ENCODE measurements at regions not wholly inside any gene's neighbourhood (a gene's known extent, or its start where the extent isn't known, plus 50 kb on each side); places are given as distances from the start of the nearest gene placed in this dataset.

- Histone ChIP-seq H3K4me1 (no peaks in the 10 kb centered on the region), H3K9me3 (no peaks in the 10 kb centered on the region), H3K4me3 (no peak overlapping the region), H3K36me3 (no peaks in the 10 kb centered on the region), H3K27ac (no peak overlapping the region), H3K27me3 (no peaks in the 10 kb centered on the region)
- WGBS: 92% methylated on average over 2 of the region's 2 CpGs
- no peak for TF ChIP-seq EP300 (IDR thresholded peaks at IDR 0.05)
- TF ChIP-seq POLR2A (IDR thresholded peaks at IDR 0.05): no peak
- TF ChIP-seq, protein P1, sequence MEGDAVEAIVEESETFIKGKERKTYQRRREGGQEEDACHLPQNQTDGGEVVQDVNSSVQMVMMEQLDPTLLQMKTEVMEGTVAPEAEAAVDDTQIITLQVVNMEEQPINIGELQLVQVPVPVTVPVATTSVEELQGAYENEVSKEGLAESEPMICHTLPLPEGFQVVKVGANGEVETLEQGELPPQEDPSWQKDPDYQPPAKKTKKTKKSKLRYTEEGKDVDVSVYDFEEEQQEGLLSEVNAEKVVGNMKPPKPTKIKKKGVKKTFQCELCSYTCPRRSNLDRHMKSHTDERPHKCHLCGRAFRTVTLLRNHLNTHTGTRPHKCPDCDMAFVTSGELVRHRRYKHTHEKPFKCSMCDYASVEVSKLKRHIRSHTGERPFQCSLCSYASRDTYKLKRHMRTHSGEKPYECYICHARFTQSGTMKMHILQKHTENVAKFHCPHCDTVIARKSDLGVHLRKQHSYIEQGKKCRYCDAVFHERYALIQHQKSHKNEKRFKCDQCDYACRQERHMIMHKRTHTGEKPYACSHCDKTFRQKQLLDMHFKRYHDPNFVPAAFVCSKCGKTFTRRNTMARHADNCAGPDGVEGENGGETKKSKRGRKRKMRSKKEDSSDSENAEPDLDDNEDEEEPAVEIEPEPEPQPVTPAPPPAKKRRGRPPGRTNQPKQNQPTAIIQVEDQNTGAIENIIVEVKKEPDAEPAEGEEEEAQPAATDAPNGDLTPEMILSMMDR (IDR thresholded peaks at IDR 0.05): no peak
- no peak for TF ChIP-seq POLR2AphosphoS5 (IDR thresholded peaks at IDR 0.05)
- no peak for DNase-seq (ENCODE audit: low spot score in 2 of 2)
Observed at GRCh38 chr6:98635191-98635590, 199.2 kb upstream of the POU3F2 start.

DNA sequence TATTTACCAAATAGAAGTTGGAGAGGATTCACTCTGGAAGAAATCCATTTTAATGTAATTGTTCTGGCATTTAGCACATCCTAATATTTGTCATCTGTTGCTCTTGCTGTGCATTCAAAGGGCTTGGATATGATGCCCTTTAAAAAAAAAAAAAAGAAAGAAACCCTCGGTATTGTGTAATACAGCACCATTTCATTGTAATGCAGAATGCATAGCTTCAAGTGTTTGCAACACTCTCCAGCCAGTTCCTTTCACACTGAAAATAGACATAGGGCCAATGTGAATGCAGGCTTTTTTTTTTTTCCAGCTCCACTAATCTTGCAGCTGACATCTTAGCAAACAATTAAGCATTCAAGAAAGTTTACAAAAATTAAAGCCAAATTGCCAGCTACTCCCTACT is 197.4 kb upstream of the POU3F2 start:
- Histone ChIP-seq H3K36me3 (no peaks in the 10 kb centered on the region), H3K4me3 (no peak overlapping the region), H3K4me1 (no peaks in the 10 kb centered on the region), H3K27me3 (no peaks in the 10 kb centered on the region), H3K27ac (no peak overlapping the region), H3K9me3 (no peaks in the 10 kb centered on the region)
- TF ChIP-seq POLR2AphosphoS5 (IDR thresholded peaks at IDR 0.05) (no peak), POLR2A (IDR thresholded peaks at IDR 0.05) (no peak), EP300 (IDR thresholded peaks at IDR 0.05) (no peak)
- TF ChIP-seq, protein P1 (IDR thresholded peaks at IDR 0.05): no peak
- no peak for DNase-seq (ENCODE audit: low spot score in 2 of 2)
- 9% methylated on average over 1 of the region's 1 CpG for WGBS

DNA sequence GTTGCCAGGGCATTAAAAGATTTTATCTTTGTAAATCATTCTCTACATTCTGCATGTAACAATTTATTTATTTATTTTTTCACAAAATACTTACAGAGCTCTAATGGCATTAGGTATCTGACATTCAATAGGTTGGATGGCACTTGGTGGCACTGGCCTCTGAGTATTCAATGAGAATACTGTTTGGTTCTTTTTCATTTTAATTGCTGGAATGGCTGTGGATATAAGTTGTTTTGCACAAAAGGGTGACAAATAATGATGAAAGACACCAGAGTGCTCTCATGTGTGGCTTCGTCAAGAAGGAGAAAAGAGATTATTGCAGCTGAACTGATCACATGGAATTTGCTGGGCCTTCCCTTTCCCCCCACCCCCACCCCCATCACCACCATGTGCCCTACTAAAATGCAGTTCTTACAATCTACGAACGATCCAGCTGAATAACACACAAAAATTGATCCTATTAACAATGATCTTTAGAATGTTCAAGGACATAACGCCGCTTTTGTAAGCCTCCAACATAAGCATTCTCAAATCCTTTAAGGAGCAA is 195.2 kb upstream of the POU3F2 start:
- no peak overlapping the region for H3K4me3 ChIP-seq
- H3K27me3 ChIP-seq: no peaks in the 10 kb centered on the region
- WGBS: 84% methylated on average over 5 of the region's 5 CpGs
- no peaks in the 10 kb centered on the region for H3K4me1 ChIP-seq
- no peak for DNase-seq (ENCODE audit: low spot score in 2 of 2)
- no peaks in the 10 kb centered on the region for H3K36me3 ChIP-seq
- H3K9me3 ChIP-seq: no peaks in the 10 kb centered on the region
- H3K27ac ChIP-seq: no peak overlapping the region
- TF ChIP-seq POLR2A (IDR thresholded peaks at IDR 0.05): no peak
- no peak for TF ChIP-seq EP300 (IDR thresholded peaks at IDR 0.05)
- TF ChIP-seq, protein P1 (IDR thresholded peaks at IDR 0.05): no peak
- TF ChIP-seq POLR2AphosphoS5 (IDR thresholded peaks at IDR 0.05): no peak

- no peak overlapping the region for H3K27ac ChIP-seq
- H3K4me1 ChIP-seq: no peaks in the 10 kb centered on the region
- no peaks in the 10 kb centered on the region for H3K36me3 ChIP-seq
- H3K4me3 ChIP-seq: no peak overlapping the region
- H3K9me3 ChIP-seq: no peaks in the 10 kb centered on the region
- TF ChIP-seq EP300 (IDR thresholded peaks at IDR 0.05) (no peak), POLR2AphosphoS5 (IDR thresholded peaks at IDR 0.05) (no peak), POLR2A (IDR thresholded peaks at IDR 0.05) (no peak)
- TF ChIP-seq, protein P1 (IDR thresholded peaks at IDR 0.05): no peak
- H3K27me3 ChIP-seq: no peaks in the 10 kb centered on the region
- DNase-seq (ENCODE audit: low spot score in 2 of 2): no peak
- WGBS: 76% methylated on average over 5 of the region's 5 CpGs
Observed at GRCh38 chr6:98640366-98640765, 194.0 kb upstream of the POU3F2 start.

DNA sequence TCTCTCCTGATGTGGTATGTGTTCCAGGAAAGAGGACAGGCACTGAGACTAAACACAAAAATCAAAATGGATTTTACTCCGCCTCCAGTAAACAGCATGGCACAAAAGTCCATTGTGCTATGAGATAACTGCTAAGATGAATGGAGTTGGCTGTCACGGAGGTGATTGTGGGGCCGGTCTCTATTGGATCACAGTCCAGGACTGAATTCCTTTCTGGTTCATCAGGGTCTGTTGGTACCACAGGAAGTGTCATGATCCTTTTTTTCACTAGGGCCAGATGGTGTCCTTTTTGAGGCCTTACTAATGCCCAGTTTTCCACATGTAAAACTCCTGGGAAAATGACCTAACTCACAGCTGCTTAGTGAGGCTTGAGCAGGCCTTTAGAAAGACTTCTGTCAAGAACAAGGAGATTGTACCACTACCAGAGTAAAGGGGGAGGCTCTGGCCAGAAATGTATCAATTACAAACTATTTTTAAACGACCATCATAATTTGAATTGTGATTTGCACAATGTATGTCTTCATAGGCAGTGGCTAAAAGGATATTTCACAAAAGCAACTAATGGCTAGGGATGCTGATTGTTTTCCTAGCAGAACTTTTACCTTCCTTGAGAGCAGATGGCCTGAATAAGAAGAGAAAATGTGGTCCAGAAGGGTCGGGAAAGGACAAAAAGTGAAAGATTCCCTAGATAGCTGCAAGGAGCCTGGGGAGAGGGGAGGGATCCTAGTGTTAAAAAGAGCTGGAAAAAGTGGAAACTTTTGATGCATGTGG is 192.2 kb upstream of the POU3F2 start:
- DNase-seq (ENCODE audit: low spot score in 2 of 2): no peak
- Histone ChIP-seq H3K27me3 (no peaks in the 10 kb centered on the region), H3K4me1 (no peaks in the 10 kb centered on the region), H3K36me3 (no peaks in the 10 kb centered on the region), H3K27ac (no peak overlapping the region), H3K9me3 (no peaks in the 10 kb centered on the region), H3K4me3 (no peak overlapping the region)
- TF ChIP-seq, protein P1 (IDR thresholded peaks at IDR 0.05): no peak
- TF ChIP-seq POLR2AphosphoS5 (IDR thresholded peaks at IDR 0.05): no peak
- no peak for TF ChIP-seq POLR2A (IDR thresholded peaks at IDR 0.05)
- no peak for TF ChIP-seq EP300 (IDR thresholded peaks at IDR 0.05)
- 61% methylated on average over 5 of the region's 5 CpGs for WGBS
